ENCODE measurements at regions not wholly inside any gene's neighbourhood (a gene's known extent, or its start where the extent isn't known, plus 50 kb on each side); places are given as distances from the start of the nearest gene placed in this dataset.

DNA sequence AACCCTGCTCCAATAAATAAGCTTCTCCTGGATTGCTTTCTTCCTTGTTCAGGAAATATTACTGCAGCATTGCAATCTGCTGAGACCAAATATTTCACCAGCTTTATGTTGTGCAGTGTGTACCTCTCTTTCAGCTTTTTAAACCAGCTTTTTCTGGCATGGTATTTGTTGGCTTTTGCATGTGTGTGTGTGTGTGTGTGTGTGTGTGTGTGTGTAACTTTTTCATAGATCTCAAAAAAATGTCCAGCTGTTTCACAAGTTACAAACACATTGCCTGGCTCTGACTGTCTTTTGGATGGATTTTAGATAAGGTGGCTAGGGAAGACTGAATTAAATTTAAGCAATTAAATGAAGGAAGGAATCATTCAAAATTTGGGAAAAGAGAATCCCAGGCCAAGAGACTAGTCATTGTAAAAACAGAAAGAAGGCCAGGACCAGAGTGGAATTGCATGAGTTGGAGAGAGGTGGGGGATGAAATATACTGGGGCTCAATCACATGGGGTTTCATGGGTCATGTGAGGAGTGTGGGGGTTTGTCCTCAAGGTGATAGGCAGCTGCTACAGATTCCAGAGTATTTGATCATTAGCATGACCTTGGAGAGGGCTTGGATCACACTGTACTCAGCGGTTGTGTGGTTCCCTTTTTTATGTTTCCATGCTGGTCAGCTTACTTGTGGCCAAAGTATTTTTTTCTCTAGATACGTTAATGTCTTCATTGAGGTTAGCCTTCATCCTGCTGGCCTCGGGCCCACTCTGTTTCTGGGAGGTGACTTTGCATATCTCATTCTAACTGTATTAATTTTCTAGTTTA lies 357.7 kb upstream of the BOD1L1 start:
- intact Hi-C loops (cut with DNase I; ENCODE audit: low total_unique reads), result no loop called here
- ATAC-seq, result no peak
- H3K27ac ChIP-seq, result no peak overlapping the region

DNA sequence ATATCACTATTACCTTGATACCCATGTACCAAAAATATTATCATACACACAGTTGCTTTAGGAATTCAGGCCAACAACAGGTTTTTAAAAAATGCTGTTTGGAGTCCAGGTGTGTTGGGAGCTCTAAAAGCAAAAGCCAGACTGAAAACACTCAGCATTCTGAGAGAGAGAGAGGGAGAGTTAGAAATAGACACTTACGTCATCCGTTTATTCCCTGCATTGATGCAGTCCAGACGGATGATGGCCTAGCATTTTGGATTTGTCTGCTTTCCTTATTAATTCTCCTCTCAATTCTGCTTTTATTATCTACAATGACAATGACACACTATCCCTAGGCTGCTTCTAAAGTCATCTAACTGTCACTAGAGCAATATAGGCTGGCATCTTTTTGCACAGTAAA lies 358.3 kb upstream of the BOD1L1 start:
- Histone ChIP-seq H3K27ac (no peak overlapping the region), H3K4me3 (no peak overlapping the region), H3K27me3 (no peaks in the 10 kb centered on the region), H3K4me1 (no peaks in the 10 kb centered on the region), H3K36me3 (no peaks in the 10 kb centered on the region), H3K9me3 (no peaks in the 10 kb centered on the region)
- intact Hi-C loops (cut with DNase I; ENCODE audit: low total_unique reads), result no loop called here
- in situ Hi-C loops (cut with MboI; ENCODE audit: low sequenced_read_pairs in 4 of 4), result no loop called here
- ATAC-seq (no peak), DNase-seq (no peak)
- no peak for TF ChIP-seq POLR2A (IDR thresholded peaks at IDR 0.05)
- TF ChIP-seq, protein P1, sequence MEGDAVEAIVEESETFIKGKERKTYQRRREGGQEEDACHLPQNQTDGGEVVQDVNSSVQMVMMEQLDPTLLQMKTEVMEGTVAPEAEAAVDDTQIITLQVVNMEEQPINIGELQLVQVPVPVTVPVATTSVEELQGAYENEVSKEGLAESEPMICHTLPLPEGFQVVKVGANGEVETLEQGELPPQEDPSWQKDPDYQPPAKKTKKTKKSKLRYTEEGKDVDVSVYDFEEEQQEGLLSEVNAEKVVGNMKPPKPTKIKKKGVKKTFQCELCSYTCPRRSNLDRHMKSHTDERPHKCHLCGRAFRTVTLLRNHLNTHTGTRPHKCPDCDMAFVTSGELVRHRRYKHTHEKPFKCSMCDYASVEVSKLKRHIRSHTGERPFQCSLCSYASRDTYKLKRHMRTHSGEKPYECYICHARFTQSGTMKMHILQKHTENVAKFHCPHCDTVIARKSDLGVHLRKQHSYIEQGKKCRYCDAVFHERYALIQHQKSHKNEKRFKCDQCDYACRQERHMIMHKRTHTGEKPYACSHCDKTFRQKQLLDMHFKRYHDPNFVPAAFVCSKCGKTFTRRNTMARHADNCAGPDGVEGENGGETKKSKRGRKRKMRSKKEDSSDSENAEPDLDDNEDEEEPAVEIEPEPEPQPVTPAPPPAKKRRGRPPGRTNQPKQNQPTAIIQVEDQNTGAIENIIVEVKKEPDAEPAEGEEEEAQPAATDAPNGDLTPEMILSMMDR (IDR thresholded peaks at IDR 0.05 in 4 of 5, conservative IDR thresholded peaks at IDR 0.05 in 1 of 5), result no peak

More for the DNA sequence above, 357.7 kb upstream of the BOD1L1 start:
- in situ Hi-C loops (cut with MboI; ENCODE audit: low sequenced_read_pairs in 4 of 4), result no loop called here
- TF ChIP-seq, protein P1 (IDR thresholded peaks at IDR 0.05 in 4 of 5, conservative IDR thresholded peaks at IDR 0.05 in 1 of 5), result no peak
- TF ChIP-seq POLR2A (IDR thresholded peaks at IDR 0.05), result no peak
- no peak for DNase-seq
- Histone ChIP-seq H3K4me1 (no peaks in the 10 kb centered on the region), H3K4me3 (no peak overlapping the region), H3K9me3 (no peaks in the 10 kb centered on the region), H3K27me3 (no peaks in the 10 kb centered on the region), H3K36me3 (no peaks in the 10 kb centered on the region)

DNA sequence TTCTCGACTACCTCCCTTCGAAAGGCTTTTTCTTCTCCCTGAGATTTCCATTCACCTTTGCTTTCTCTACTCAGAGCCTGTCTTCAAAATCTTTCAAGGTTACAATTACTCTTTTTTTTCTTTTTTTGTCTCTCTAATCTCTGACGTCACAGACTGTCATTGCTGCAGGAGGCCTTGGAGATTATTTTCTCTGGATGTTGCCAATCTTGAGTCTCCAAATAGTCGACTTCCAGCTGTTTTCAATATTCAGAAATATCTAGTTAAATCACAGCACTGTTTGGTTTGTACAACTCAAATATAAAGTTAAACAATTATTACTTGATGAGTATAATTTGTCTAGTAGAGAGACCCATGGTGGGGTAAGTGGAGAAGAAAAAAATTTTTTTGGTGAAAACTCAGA lies 359.0 kb upstream of the BOD1L1 start:
- ATAC-seq (no peak), DNase-seq (no peak)
- Histone ChIP-seq H3K27me3 (no peaks in the 10 kb centered on the region), H3K4me1 (no peaks in the 10 kb centered on the region), H3K27ac (no peak overlapping the region), H3K9me3 (no peaks in the 10 kb centered on the region), H3K4me3 (no peak overlapping the region), H3K36me3 (no peaks in the 10 kb centered on the region)
- in situ Hi-C loops (cut with MboI; ENCODE audit: low sequenced_read_pairs in 4 of 4), result no loop called here
- TF ChIP-seq POLR2A (IDR thresholded peaks at IDR 0.05), result no peak
- TF ChIP-seq, protein P1 (IDR thresholded peaks at IDR 0.05 in 4 of 5, conservative IDR thresholded peaks at IDR 0.05 in 1 of 5), result no peak
- intact Hi-C loops (cut with DNase I; ENCODE audit: low total_unique reads), result no loop called here

DNA sequence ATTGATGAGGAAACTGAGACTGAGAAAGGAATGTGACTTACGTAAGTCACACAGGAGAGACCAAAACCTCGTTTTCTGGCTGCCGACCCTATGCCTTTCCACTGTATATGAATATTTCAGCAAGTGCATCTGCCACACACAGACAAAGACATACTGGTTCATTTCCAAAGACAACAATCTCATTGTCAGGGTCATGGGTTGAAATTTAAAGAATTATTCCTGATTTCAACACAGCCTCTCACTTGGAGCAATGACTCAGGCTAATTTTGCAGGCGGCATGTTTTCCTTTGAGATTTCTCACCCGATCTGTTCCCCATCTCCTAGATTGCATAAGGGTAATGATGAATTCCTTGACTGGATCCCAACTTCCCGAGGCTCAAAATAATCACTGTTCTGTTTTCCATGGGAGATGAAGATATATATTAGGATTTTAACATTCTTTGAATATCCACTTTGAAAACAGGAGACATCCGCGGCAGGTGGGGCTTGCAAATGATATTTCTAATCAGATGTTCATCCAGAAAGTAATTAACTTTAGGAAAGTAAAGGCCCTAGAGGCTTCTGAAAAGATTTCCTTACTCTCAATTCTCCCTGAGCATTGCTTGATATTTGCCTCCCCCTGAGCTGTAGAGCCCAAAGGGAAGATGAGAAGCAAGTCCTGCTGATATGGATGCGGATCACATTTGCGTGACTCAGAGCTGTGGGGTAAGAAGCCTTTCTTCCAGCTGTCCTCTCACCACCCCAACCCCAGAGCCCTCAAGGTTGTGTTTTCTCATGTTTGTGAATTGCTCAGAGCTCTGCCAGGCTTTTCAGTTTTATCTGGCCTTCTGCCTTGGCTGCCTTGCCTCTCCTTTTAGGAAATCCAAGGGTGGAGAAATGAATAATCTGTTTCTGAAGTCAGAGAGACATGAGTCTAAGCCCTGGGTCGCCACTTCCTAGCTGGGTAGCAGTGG lies 361.1 kb upstream of the BOD1L1 start:
- no peaks in the 10 kb centered on the region for H3K27me3 ChIP-seq
- ATAC-seq (peak; percentile 51 to 52), DNase-seq (peak; percentile 23 to 43)
- H3K36me3 ChIP-seq, result no peaks in the 10 kb centered on the region
- no peaks in the 10 kb centered on the region for H3K9me3 ChIP-seq
- in situ Hi-C loops (cut with MboI; ENCODE audit: low sequenced_read_pairs in 4 of 4) (no loop called here), intact Hi-C loops (cut with DNase I; ENCODE audit: low total_unique reads) (no loop called here)
- no peak for TF ChIP-seq POLR2A (IDR thresholded peaks at IDR 0.05)
- TF ChIP-seq, protein P1 (IDR thresholded peaks at IDR 0.05 in 4 of 5, conservative IDR thresholded peaks at IDR 0.05 in 1 of 5), result no peak
- no peak overlapping the region for H3K4me3 ChIP-seq
- H3K4me1 ChIP-seq, result no peaks in the 10 kb centered on the region
- no peak overlapping the region for H3K27ac ChIP-seq

Data from gastrocnemius medialis (tissue), 4 donors.